A549 (cell line): ENCODE measurements at regions not wholly inside any gene's neighbourhood (a gene's known extent, or its start where the extent isn't known, plus 50 kb on each side); places are given as distances from the start of the nearest gene placed in this dataset.

Experiments
- ATAC-seq, 2 experiments: fragments of 200-7000 bp in 1 of 2; fragments of >200 bp in 1 of 2; cut with Nextera tagmentation in 1 of 2; cut with Tn5 transposase in 1 of 2; 3 replicates each; pipeline versions ENCODE4 v1.8.0 to v1.9.1; 2018 to 2020; ENCODE audit warnings: mild to moderate bottlenecking in 1 of 2, moderate library complexity in 1 of 2
- CTCF ChIA-PET: fragments of 300-600 bp; sonication (Branson Sonifier 250); formaldehyde crosslinking; extraction: SDS; loops from one replicate; lab custom pipeline; 2021; ENCODE audit warnings: antibody characterized with exemption, inconsistent platforms; lab: Yijun Ruan, JAX
- POLR2A ChIA-PET: fragments of 350-600 bp; formaldehyde crosslinking; extraction: SDS; loops from one replicate; lab custom pipeline; 2021; ENCODE audit warnings: antibody characterized with exemption, inconsistent platforms; lab: Yijun Ruan, JAX
- DNase-seq, 2 experiments: peaks; one replicate each; pipeline versions ENCODE4 v3.0.0 to v3.0.0-alpha.2; 2011 to 2016; ENCODE audit warnings: low read depth in 1 of 2, low spot score in 1 of 2
- FAIRE-seq: peaks from 2 replicates; lab custom pipeline; 2011; peaks lifted over from hg19 to GRCh38; lab: Jason Lieb, UNC
- H3K27ac ChIP-seq, 2 experiments: fragments of >200 bp; sonication (Bioruptor Twin); formaldehyde crosslinking; 3 replicates each; pipeline ENCODE4 v1.5.1; 2016 to 2017
- H3K4me1 ChIP-seq: fragments of >200 bp; sonication (Bioruptor Twin); formaldehyde crosslinking; 3 replicates; pipeline ENCODE4 v1.6.1; 2016
- H3K4me2 ChIP-seq: fragments of >200 bp; sonication (Bioruptor Twin); formaldehyde crosslinking; 3 replicates; pipeline ENCODE4 v1.6.1; 2016
- H3K4me3 ChIP-seq: fragments of >200 bp; sonication (Bioruptor Twin); formaldehyde crosslinking; 3 replicates; pipeline ENCODE4 v1.5.1; 2016
- H3K9me3 ChIP-seq: fragments of >200 bp; sonication (Bioruptor Twin); formaldehyde crosslinking; 3 replicates; pipeline ENCODE4 v1.6.1; 2016
- CBX8 ChIP-seq: fragments of 200-600 bp; sonication (generic); IDR thresholded peaks from 2 replicates; pipeline ENCODE4 v1.6.1; 2016
- CEBPB ChIP-seq, 2 experiments: fragments of >200 bp in 1 of 2; sonication (Bioruptor Twin) in 1 of 2; formaldehyde crosslinking in 1 of 2; IDR thresholded peaks; 2 replicates each; pipeline ENCODE4 v1.6.1; 2012 to 2016
- EHF ChIP-seq: fragments of 250-450 bp; sonication (Bioruptor Pico); IDR thresholded peaks from 2 replicates; pipeline ENCODE4 v1.5.0; 2020; ENCODE audit warnings: mild to moderate bottlenecking
- EHMT2 ChIP-seq: fragments of 200-600 bp; sonication (generic); IDR thresholded peaks from 2 replicates; pipeline ENCODE4 v1.6.1; 2016; ENCODE audit warnings: antibody characterized with exemption, low read depth, mild to moderate bottlenecking, moderate library complexity
- ESRRA ChIP-seq: fragments of 150-350 bp; IDR thresholded peaks from 2 replicates; pipeline ENCODE4 v1.6.1; 2014; ENCODE audit warnings: mild to moderate bottlenecking, low read length, borderline replicate concordance
- FOSB ChIP-seq: fragments of 250-450 bp; sonication (Bioruptor Pico); IDR thresholded peaks from 2 replicates; pipeline ENCODE4 v1.5.0; 2020; ENCODE audit warnings: mild to moderate bottlenecking, moderate library complexity
- FOSL2 ChIP-seq, 2 experiments: fragments of 450-650 bp in 1 of 2; fragments of >200 bp in 1 of 2; sonication (Bioruptor Twin) in 1 of 2; formaldehyde crosslinking; IDR thresholded peaks; 2 replicates each; pipeline versions ENCODE4 v1.5.0 to v1.6.1; 2016 to 2020; ENCODE audit warnings: mild to moderate bottlenecking in 1 of 2, moderate library complexity in 1 of 2
- GATA3 ChIP-seq: IDR thresholded peaks from 2 replicates; pipeline ENCODE4 v1.6.1; 2012; ENCODE audit warnings: borderline replicate concordance
- HOXB5 ChIP-seq: fragments of 250-450 bp; sonication (Bioruptor Pico); IDR thresholded peaks from 2 replicates; pipeline ENCODE4 v1.5.0; 2020; ENCODE audit warnings: mild to moderate bottlenecking, moderate library complexity
- JUN ChIP-seq, 2 experiments: fragments of >200 bp; sonication (Bioruptor Twin); formaldehyde crosslinking; IDR thresholded peaks; 2 replicates in 1 of 2; 3 replicates in 1 of 2; pipeline ENCODE4 v1.6.1; 2016 to 2017
- KDM1A ChIP-seq: fragments of 200-600 bp; sonication (generic); IDR thresholded peaks from 2 replicates; pipeline ENCODE4 v1.6.1; 2016; ENCODE audit warnings: low read depth, mild to moderate bottlenecking
- MAFK ChIP-seq: fragments of 450-650 bp; IDR thresholded peaks from 2 replicates; pipeline ENCODE4 v1.6.1; 2014; ENCODE audit not compliant: partially characterized antibody
- NFE2L2 ChIP-seq: fragments of 150-350 bp; conservative IDR thresholded peaks from 2 replicates; pipeline ENCODE4 v1.6.1; 2014; ENCODE audit warnings: low read length
- NPAS2 ChIP-seq: fragments of 250-450 bp; sonication (Bioruptor Pico); IDR thresholded peaks from 2 replicates; pipeline ENCODE4 v1.8.0; 2022; ENCODE audit warnings: mild to moderate bottlenecking, moderate library complexity, borderline replicate concordance
- NR3C1 ChIP-seq: fragments of >200 bp; sonication (Bioruptor Twin); formaldehyde crosslinking; IDR thresholded peaks from 3 replicates; pipeline ENCODE4 v1.6.1; 2017
- RFX5 ChIP-seq: fragments of 450-650 bp; IDR thresholded peaks from 2 replicates; pipeline ENCODE4 v1.7.1; 2014; ENCODE audit warnings: antibody characterized with exemption, mild to moderate bottlenecking, moderate library complexity
- ZFP36 ChIP-seq: fragments of 450-650 bp; IDR thresholded peaks from 2 replicates; pipeline ENCODE4 v1.6.1; 2014; ENCODE audit warnings: borderline replicate concordance; ENCODE audit not compliant: partially characterized antibody
- ZNF302 ChIP-seq: fragments of 250-450 bp; sonication (Bioruptor Pico); IDR thresholded peaks from 2 replicates; pipeline ENCODE4 v1.9.0; 2021; ENCODE audit warnings: inconsistent platforms, mild to moderate bottlenecking, moderate library complexity
- ZSCAN20 ChIP-seq: fragments of 250-450 bp; sonication (Bioruptor Pico); IDR thresholded peaks from 2 replicates; pipeline ENCODE4 v1.8.0; 2022; ENCODE audit warnings: mild to moderate bottlenecking, moderate library complexity
- WGBS: methylation state at CpG from one replicate; pipeline ENCODE4 v1.1.6; 2017; ENCODE audit errors: missing lambda C conversion rate; 5-methylcytosine and 5-hydroxymethylcytosine counted together
- TF ChIP-seq, protein P1 (sequence below): IDR thresholded peaks from 2 replicates; pipeline ENCODE4 v1.6.1; 2012
- TF ChIP-seq, protein P2 (sequence below): fragments of >200 bp; sonication (Bioruptor Twin); formaldehyde crosslinking; IDR thresholded peaks from 3 replicates; pipeline ENCODE4 v1.6.1; 2016
- TF ChIP-seq, protein P3 (sequence below): fragments of >200 bp; sonication (Bioruptor Twin); formaldehyde crosslinking; IDR thresholded peaks from 3 replicates; pipeline ENCODE4 v1.5.1; 2016
- TF ChIP-seq, protein P4 (sequence below): fragments of 250-450 bp; sonication (Bioruptor Pico); IDR thresholded peaks from 2 replicates; pipeline ENCODE4 v1.5.0; 2020; ENCODE audit warnings: low read depth, mild to moderate bottlenecking, moderate library complexity
- TF ChIP-seq, protein P5 (sequence below): fragments of >200 bp; sonication (Bioruptor Twin); formaldehyde crosslinking; IDR thresholded peaks from 2 replicates; pipeline ENCODE4 v1.6.1; 2016
- TF ChIP-seq, protein P6 (sequence below): fragments of 200-600 bp; sonication (generic); IDR thresholded peaks from 2 replicates; pipeline ENCODE4 v1.6.1; 2016; ENCODE audit warnings: antibody characterized with exemption, mild to moderate bottlenecking, moderate library complexity

DNA sequence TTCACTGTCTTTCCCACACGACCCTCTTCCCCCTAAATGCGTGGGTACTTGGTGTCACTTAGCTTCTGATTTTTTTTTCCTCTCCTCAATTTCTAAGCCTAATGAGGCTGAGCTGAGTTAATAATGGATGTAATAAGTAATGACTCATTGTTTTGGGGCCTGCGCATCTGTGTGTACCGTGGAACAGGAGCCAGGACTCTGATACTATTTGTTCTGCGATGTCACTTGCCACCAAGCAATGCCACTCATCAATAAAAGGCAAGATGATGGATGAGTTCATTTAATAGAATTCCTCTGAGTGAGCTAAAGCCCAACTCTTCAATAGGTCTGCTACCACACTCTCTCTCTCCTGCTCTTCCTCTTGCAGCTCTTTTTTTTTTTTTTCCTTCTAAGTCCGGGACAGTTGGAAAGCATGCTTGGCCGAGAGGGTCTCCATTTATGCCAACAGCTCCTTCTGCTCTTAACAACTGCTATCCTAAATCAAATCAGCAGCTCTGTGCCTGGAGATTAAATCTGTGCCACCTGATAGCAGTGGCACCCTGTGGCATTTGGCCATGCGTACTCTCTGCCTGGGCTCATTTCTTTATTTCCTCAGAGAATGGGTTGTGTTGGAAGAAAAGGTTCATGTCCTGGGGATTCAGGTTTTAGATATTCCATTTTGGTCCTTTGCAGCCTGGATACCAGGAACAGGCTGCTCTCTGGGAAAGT lies 1284.2 kb upstream of the PIK3C3 start:
- Histone ChIP-seq H3K4me2 (no peak overlapping the region), H3K4me3 (no peak overlapping the region), H3K27ac (no peak overlapping the region), H3K4me1 (no peaks in the 10 kb centered on the region), H3K9me3 (no peaks in the 10 kb centered on the region)
- 19% methylated on average over 7 of the region's 8 CpGs for WGBS
- no peak for TF ChIP-seq ZNF302 (CRISPR knock-in tag)
- no peak for TF ChIP-seq NR3C1
- TF ChIP-seq, protein P1, sequence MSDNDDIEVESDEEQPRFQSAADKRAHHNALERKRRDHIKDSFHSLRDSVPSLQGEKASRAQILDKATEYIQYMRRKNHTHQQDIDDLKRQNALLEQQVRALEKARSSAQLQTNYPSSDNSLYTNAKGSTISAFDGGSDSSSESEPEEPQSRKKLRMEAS, result no peak
- TF ChIP-seq, protein P2, sequence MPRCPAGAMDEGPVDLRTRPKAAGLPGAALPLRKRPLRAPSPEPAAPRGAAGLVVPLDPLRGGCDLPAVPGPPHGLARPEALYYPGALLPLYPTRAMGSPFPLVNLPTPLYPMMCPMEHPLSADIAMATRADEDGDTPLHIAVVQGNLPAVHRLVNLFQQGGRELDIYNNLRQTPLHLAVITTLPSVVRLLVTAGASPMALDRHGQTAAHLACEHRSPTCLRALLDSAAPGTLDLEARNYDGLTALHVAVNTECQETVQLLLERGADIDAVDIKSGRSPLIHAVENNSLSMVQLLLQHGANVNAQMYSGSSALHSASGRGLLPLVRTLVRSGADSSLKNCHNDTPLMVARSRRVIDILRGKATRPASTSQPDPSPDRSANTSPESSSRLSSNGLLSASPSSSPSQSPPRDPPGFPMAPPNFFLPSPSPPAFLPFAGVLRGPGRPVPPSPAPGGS, result no peak
- TF ChIP-seq JUN (IDR thresholded peaks at IDR 0.05), result no peak
- TF ChIP-seq, protein P3, sequence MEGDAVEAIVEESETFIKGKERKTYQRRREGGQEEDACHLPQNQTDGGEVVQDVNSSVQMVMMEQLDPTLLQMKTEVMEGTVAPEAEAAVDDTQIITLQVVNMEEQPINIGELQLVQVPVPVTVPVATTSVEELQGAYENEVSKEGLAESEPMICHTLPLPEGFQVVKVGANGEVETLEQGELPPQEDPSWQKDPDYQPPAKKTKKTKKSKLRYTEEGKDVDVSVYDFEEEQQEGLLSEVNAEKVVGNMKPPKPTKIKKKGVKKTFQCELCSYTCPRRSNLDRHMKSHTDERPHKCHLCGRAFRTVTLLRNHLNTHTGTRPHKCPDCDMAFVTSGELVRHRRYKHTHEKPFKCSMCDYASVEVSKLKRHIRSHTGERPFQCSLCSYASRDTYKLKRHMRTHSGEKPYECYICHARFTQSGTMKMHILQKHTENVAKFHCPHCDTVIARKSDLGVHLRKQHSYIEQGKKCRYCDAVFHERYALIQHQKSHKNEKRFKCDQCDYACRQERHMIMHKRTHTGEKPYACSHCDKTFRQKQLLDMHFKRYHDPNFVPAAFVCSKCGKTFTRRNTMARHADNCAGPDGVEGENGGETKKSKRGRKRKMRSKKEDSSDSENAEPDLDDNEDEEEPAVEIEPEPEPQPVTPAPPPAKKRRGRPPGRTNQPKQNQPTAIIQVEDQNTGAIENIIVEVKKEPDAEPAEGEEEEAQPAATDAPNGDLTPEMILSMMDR, result no peak
- no peak for TF ChIP-seq HOXB5 (CRISPR knock-in tag)
- TF ChIP-seq NFE2L2, result no peak
- no peak for TF ChIP-seq ZSCAN20
- TF ChIP-seq EHF, result no peak
- TF ChIP-seq, protein P4, sequence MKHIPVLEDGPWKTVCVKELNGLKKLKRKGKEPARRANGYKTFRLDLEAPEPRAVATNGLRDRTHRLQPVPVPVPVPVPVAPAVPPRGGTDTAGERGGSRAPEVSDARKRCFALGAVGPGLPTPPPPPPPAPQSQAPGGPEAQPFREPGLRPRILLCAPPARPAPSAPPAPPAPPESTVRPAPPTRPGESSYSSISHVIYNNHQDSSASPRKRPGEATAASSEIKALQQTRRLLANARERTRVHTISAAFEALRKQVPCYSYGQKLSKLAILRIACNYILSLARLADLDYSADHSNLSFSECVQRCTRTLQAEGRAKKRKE (CRISPR knock-in tag), result no peak
- TF ChIP-seq, protein P5, sequence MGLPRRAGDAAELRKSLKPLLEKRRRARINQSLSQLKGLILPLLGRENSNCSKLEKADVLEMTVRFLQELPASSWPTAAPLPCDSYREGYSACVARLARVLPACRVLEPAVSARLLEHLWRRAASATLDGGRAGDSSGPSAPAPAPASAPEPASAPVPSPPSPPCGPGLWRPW, result no peak
- FAIRE-seq (no peak), ATAC-seq (no peak), DNase-seq (no peak)
- CTCF ChIA-PET, result no interaction called here
- POLR2A ChIA-PET, result no interaction called here

DNA sequence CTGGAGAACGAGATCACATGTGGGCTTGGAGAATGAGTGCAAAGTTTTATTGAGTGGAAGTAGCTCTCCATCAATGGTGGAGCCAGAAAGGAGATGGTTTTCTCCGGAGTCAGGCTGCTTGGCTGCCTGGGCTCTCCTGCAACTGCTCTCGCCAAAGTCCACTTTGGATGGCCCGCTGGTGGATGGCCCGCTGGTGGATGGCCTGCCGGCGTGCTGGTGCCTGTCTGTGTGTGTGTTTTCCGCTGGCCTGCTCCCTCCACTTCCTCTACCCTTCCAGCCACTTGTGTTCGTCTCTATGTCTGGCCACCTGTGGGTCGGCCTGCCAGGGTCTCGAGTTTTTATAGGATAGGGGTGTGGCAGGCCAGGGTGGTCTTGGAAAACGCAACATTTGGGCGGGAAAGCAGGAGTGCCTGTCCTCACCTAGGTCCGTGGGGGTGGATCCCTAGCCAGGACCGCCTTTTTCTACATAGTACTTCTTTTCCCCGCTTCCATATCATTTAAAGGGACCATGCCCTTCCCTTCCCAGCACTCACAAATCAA lies 1292.1 kb upstream of the PIK3C3 start:
- 18% methylated on average over 15 of the region's 16 CpGs for WGBS
- ChIA-PET CTCF (no interaction called here), POLR2A (no interaction called here)
- no peak for ATAC-seq
- FAIRE-seq, result no peak
- Histone ChIP-seq H3K4me1 (no peaks in the 10 kb centered on the region), H3K4me3 (no peak overlapping the region), H3K9me3 (no peaks in the 10 kb centered on the region), H3K27ac (no peak overlapping the region), H3K4me2 (no peak overlapping the region)
- TF ChIP-seq FOSB (CRISPR knock-in tag), result no peak
- no peak for TF ChIP-seq FOSL2 (IDR thresholded peaks at IDR 0.05)
- TF ChIP-seq FOSL2 (CRISPR knock-in tag; IDR thresholded peaks at IDR 0.05), result no peak
- TF ChIP-seq, protein P2, result no peak
- TF ChIP-seq ZFP36, result no peak
- TF ChIP-seq EHMT2, result no peak
- no peak for TF ChIP-seq GATA3
- TF ChIP-seq RFX5, result no peak
- no peak for TF ChIP-seq CEBPB (IDR thresholded peaks at IDR 0.05)
- no peak for TF ChIP-seq NPAS2
- TF ChIP-seq JUN (IDR thresholded peaks at IDR 0.05), result no peak
- TF ChIP-seq, protein P6, sequence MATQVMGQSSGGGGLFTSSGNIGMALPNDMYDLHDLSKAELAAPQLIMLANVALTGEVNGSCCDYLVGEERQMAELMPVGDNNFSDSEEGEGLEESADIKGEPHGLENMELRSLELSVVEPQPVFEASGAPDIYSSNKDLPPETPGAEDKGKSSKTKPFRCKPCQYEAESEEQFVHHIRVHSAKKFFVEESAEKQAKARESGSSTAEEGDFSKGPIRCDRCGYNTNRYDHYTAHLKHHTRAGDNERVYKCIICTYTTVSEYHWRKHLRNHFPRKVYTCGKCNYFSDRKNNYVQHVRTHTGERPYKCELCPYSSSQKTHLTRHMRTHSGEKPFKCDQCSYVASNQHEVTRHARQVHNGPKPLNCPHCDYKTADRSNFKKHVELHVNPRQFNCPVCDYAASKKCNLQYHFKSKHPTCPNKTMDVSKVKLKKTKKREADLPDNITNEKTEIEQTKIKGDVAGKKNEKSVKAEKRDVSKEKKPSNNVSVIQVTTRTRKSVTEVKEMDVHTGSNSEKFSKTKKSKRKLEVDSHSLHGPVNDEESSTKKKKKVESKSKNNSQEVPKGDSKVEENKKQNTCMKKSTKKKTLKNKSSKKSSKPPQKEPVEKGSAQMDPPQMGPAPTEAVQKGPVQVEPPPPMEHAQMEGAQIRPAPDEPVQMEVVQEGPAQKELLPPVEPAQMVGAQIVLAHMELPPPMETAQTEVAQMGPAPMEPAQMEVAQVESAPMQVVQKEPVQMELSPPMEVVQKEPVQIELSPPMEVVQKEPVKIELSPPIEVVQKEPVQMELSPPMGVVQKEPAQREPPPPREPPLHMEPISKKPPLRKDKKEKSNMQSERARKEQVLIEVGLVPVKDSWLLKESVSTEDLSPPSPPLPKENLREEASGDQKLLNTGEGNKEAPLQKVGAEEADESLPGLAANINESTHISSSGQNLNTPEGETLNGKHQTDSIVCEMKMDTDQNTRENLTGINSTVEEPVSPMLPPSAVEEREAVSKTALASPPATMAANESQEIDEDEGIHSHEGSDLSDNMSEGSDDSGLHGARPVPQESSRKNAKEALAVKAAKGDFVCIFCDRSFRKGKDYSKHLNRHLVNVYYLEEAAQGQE, result no peak
- TF ChIP-seq, protein P5, result no peak
- no peak for TF ChIP-seq ESRRA
- no peak for TF ChIP-seq MAFK
- TF ChIP-seq CBX8, result no peak
- no peak for TF ChIP-seq KDM1A
- no peak for DNase-seq
